Transverse colon (tissue), 4 donors: ENCODE measurements at regions not wholly inside any gene's neighbourhood (a gene's known extent, or its start where the extent isn't known, plus 50 kb on each side); places are given as distances from the start of the nearest gene placed in this dataset.
"Not testable (repeated sequence)": the region's sequence is repeated elsewhere in the genome, so short reads cannot be mapped to it uniquely, and the experiment has no call there.

Source experiments
- DNase-seq: peaks from one replicate; pipeline ENCODE4 v3.0.0-alpha.2; 2019
- H3K27ac ChIP-seq, 4 donors: fragments of 200-600 bp; sonication (generic); 2 replicates each; pipeline ENCODE4 v1.5.1; 2016 to 2018; ENCODE audit warnings: inconsistent platforms in 4 of 4
- H3K27me3 ChIP-seq: fragments of 200-600 bp; sonication (generic); 2 replicates; pipeline ENCODE4 v1.5.1; 2017; ENCODE audit warnings: inconsistent platforms
- H3K36me3 ChIP-seq, 4 donors: fragments of 200-600 bp; sonication (generic); 2 replicates each; pipeline ENCODE4 v1.5.1; 2017 to 2019; ENCODE audit warnings: inconsistent platforms in 4 of 4
- H3K4me1 ChIP-seq, 4 donors: fragments of 200-600 bp; sonication (generic); 2 replicates each; pipeline ENCODE4 v1.5.1; 2017 to 2020; ENCODE audit warnings: inconsistent platforms in 4 of 4
- H3K4me3 ChIP-seq, 4 donors: fragments of 200-600 bp; sonication (generic); 1 replicate in 1 of 4; 2 replicates in 3 of 4; pipeline versions ENCODE4 v1.5.1 to v1.6.1; 2017 to 2019; ENCODE audit warnings: inconsistent platforms in 4 of 4
- H3K9me3 ChIP-seq, 2 donors: fragments of 200-600 bp; sonication (generic); 2 replicates each; pipeline ENCODE4 v1.5.1; 2017 to 2019; ENCODE audit warnings: inconsistent platforms in 2 of 2
- EP300 ChIP-seq: sonication (generic); formaldehyde crosslinking; IDR thresholded peaks from one replicate; pipeline ENCODE4 v1.6.1; 2017; ENCODE audit warnings: antibody characterized with exemption, low read depth
- POLR2A ChIP-seq: fragments of 450-650 bp; IDR thresholded peaks from one replicate; pipeline ENCODE4 v1.6.1; 2016; ENCODE audit warnings: antibody characterized with exemption, mild to moderate bottlenecking, moderate library complexity
- POLR2AphosphoS5 ChIP-seq, 3 donors: sonication (generic); formaldehyde crosslinking; IDR thresholded peaks; one replicate each; pipeline ENCODE4 v1.6.1; 2016; ENCODE audit warnings: antibody characterized with exemption in 3 of 3
- WGBS, 2 donors: methylation state at CpG; one replicate each; pipeline ENCODE4 v1.1.5; 2018; ENCODE audit warnings: low coverage in 1 of 2; 5-methylcytosine and 5-hydroxymethylcytosine counted together
- in situ Hi-C, 4 donors: fragments of 200-750 bp; cut with MboI; loops; one replicate each; pipeline versions ENCODE4 v1.15.0 to v1.15.1; 2017; ENCODE audit warnings: low sequenced_read_pairs in 3 of 4, low pct_ligation_motif_present in 1 of 4, low pct_unique_long_range_greater_than_20kb in 1 of 4
- intact Hi-C: fragments of 100-400 bp; cut with DNase I; formaldehyde crosslinking; loops from one replicate; pipeline ENCODE4 v1.15.1; 2023; ENCODE audit warnings: low total_unique reads
- TF ChIP-seq, protein P1 (sequence below), 5 experiments: fragments of 200-600 bp in 3 of 5; fragments of 450-650 bp in 2 of 5; sonication (generic) in 3 of 5; IDR thresholded peaks; 1 replicate in 2 of 5; 2 replicates in 3 of 5; pipeline ENCODE4 v1.5.1; 2016 to 2017; ENCODE audit warnings: antibody characterized with exemption in 5 of 5, inconsistent platforms in 3 of 5, mild to moderate bottlenecking in 2 of 5, moderate library complexity in 1 of 5

DNA sequence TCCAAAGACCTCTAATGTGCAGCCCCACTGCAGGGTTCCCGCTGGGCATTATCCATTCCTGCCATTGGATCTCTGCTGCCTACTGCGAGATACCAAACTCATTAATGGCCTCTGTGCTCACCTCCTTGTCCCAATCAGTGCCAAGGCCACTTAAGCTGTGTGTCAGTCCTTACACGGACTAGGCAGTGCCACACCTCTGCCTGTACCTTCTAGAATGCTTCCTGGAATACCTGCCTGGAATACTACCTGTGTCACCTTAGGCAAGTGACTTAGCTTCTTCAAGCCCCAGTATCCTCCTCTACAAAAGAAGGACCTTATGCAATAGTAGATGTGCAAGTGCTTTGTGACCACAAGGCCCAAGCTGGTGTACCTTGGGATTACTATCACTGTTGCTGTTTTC, 100.1 kb downstream of the FOXD2 start:
- 76% methylated on average over 3 of the region's 3 CpGs; no CpG with 5 or more reads in 1 of the 2 donors for WGBS, 2 donors
- Histone ChIP-seq H3K27me3 (no peaks in the 10 kb centered on the region), H3K27ac (no peak overlapping the region), H3K36me3 (no peaks in the 10 kb centered on the region), H3K4me3 (no peak overlapping the region), H3K4me1 (peaks cover 7 to 25% (median 12%) of the 10 kb centered on the region in 4 donors), H3K9me3 (no peaks in the 10 kb centered on the region)
- TF ChIP-seq, protein P1, sequence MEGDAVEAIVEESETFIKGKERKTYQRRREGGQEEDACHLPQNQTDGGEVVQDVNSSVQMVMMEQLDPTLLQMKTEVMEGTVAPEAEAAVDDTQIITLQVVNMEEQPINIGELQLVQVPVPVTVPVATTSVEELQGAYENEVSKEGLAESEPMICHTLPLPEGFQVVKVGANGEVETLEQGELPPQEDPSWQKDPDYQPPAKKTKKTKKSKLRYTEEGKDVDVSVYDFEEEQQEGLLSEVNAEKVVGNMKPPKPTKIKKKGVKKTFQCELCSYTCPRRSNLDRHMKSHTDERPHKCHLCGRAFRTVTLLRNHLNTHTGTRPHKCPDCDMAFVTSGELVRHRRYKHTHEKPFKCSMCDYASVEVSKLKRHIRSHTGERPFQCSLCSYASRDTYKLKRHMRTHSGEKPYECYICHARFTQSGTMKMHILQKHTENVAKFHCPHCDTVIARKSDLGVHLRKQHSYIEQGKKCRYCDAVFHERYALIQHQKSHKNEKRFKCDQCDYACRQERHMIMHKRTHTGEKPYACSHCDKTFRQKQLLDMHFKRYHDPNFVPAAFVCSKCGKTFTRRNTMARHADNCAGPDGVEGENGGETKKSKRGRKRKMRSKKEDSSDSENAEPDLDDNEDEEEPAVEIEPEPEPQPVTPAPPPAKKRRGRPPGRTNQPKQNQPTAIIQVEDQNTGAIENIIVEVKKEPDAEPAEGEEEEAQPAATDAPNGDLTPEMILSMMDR (IDR thresholded peaks at IDR 0.05), result no peak
- TF ChIP-seq POLR2AphosphoS5 (IDR thresholded peaks at IDR 0.05) (no peak), POLR2A (no peak), EP300 (no peak)
- in situ Hi-C loops, result loop anchor here in 2 of 4 donors (25.0 kb wide), 1 partner anchor 174 kb away; no protein-coding TSS in a partner anchor
- intact Hi-C loops, result no loop called here
- DNase-seq, result no peak

DNA sequence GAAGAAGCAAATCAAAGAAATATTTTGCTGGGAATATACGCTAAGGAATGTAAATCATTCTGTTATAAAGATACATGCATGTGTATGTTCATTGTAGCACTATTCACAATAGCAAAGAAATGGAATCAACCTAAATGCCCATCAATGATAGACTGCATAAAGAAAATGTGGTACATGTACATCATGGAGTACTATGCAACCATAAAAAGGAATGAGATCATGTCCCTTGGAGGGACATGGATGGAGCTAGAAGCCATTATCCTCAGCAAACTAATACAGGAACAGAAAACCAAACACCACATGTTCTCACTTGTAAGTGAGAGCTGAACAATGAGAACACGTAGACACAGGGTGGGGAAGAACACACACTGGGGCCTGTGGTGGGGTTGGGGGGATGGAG, 100.7 kb downstream of the FOXD2 start:
- H3K36me3 ChIP-seq, H3K27ac ChIP-seq, DNase-seq, H3K4me3 ChIP-seq, H3K9me3 ChIP-seq, intact Hi-C loops, H3K27me3 ChIP-seq: not testable (repeated sequence)
- H3K4me1 ChIP-seq, result peaks cover 7 to 23% (median 10%) of the 10 kb centered on the region in 4 donors
- WGBS, 2 donors, result 74 to 85% methylated on average over 2 of the region's 2 CpGs
- in situ Hi-C loops, result loop anchor here in 2 of 4 donors (25.0 kb wide), 1 partner anchor 174 kb away; no protein-coding TSS in a partner anchor

DNA sequence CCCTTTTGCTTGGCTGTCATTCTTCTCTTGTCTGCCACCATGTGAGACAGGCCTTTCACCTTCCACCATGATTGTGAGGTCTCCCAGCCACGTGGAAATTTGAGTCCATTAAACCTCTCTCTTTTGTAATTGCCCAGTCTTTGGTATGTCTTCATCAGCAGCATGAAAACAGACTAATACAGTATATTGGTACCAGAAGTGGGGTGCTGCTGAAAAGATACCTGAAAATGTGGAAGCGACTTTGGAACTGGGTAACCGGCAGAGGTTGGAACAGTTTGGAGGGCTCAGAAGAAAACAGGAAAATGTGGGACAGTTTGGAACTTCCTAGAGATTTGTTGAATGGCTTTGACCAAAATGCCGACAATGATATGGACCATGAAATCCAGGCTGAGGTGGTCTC, 103.9 kb downstream of the FOXD2 start:
- H3K9me3 ChIP-seq, DNase-seq, H3K27me3 ChIP-seq, H3K36me3 ChIP-seq, H3K4me3 ChIP-seq, H3K27ac ChIP-seq, intact Hi-C loops: not testable (repeated sequence)
- peaks cover 0 to 18% (median 5%) of the 10 kb centered on the region in 4 donors for H3K4me1 ChIP-seq
- in situ Hi-C loops, result loop anchor here in 2 of 4 donors (25.0 kb wide), 1 partner anchor 171 kb away; no protein-coding TSS in a partner anchor
- WGBS, 2 donors, result 84 to 91% methylated on average over 4 of the region's 4 CpGs

DNA sequence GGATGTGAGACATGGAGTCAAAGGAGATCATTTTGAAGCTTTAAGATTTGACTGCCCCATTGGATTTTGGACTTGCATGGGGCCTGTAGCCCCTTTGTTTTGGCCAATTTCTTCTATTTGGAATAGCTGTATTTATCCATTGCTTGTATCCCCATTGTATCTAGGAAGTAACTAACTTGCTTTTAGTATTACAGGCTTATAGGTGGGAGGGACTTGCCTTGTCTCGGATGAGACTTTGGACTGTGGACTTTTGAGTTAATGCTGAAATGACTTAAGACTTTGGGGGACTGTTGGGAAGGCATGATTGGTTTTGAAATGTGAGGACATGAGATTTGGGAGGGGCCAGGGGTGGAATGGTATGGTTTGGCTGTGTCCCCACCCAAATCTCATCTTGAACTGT, 105.2 kb downstream of the FOXD2 start:
- DNase-seq, H3K4me3 ChIP-seq, H3K9me3 ChIP-seq, intact Hi-C loops, H3K27ac ChIP-seq, H3K27me3 ChIP-seq, H3K36me3 ChIP-seq: not testable (repeated sequence)
- WGBS, 2 donors, result 46% methylated on average over 1 of the region's 1 CpG; no CpG with 5 or more reads in 1 of the 2 donors
- in situ Hi-C loops, result loop anchor here in 2 of 4 donors (25.0 kb wide), 1 partner anchor 169 kb away; no protein-coding TSS in a partner anchor
- H3K4me1 ChIP-seq, result peaks cover 0 to 15% (median 1%) of the 10 kb centered on the region in 4 donors

DNA sequence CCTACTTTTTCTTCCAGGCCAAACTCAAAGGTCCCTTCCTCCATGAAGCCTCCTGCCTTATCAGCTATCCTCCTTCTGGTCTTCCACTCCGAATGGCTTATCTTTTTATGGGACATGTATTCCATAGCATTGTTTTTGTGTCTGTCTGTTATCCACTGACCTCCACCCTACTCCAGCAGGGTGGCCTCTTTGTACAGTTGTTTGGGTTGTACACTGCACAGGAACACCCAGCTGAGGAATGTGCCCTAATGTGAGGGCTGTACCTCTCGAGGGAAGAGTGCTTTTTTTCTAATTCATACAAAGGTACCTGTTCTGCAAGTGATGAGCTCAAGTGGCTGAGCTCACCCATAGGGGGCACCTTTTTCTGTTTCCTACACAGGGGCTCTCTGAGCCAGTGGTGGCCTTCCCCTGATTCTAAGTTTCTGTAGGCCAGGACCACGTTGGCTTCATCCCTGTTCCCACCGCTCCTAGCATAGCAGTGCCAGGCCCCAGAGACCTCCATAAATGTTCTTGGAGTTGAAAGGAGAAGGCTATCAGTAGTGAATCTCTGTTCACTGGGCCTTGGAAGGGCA, 108.2 kb downstream of the FOXD2 start:
- no peaks in the 10 kb centered on the region for H3K9me3 ChIP-seq
- 54 to 74% methylated on average over 2 to 4 of the region's 4 CpGs for WGBS, 2 donors
- intact Hi-C loops, result no loop called here
- in situ Hi-C loops, result loop anchor here in 2 of 4 donors (25.0 kb wide), 1 partner anchor 166 kb away; no protein-coding TSS in a partner anchor
- no peak overlapping the region for H3K27ac ChIP-seq
- DNase-seq, result no peak
- no peaks in the 10 kb centered on the region for H3K36me3 ChIP-seq
- no peaks in the 10 kb centered on the region for H3K27me3 ChIP-seq
- peaks cover 0 to 15% (median 1%) of the 10 kb centered on the region in 4 donors for H3K4me1 ChIP-seq
- no peak overlapping the region for H3K4me3 ChIP-seq
- TF ChIP-seq EP300 (no peak), POLR2AphosphoS5 (IDR thresholded peaks at IDR 0.05) (no peak), POLR2A (no peak)
- TF ChIP-seq, protein P1 (IDR thresholded peaks at IDR 0.05), result no peak
